Activated naive CD4-positive, alpha-beta T cell treated with anti-CD3 and anti-CD28 coated beads, Interleukin-2, amount 10 ng/mL, durations not matched to agents 7 days and 5 days (primary cell): ENCODE measurements at regions not wholly inside any gene's neighbourhood (a gene's known extent, or its start where the extent isn't known, plus 50 kb on each side); places are given as distances from the start of the nearest gene placed in this dataset.

ENCODE experiments used
- CTCF ChIA-PET: fragments of 350-600 bp; sonication (Branson Sonifier 250); formaldehyde crosslinking; loops from one replicate; lab custom pipeline; 2021; ENCODE audit warnings: antibody characterized with exemption; lab: Charles Lee
- DNase-seq: peaks from one replicate; pipeline ENCODE4 v3.0.0-alpha.2; 2020
- H3K27ac Mint-ChIP-seq: one replicate; pipeline ENCODE4 v1.8.0; 2021; ENCODE audit warnings: mild to moderate bottlenecking, moderate library complexity, mixed read lengths
- H3K27me3 Mint-ChIP-seq: one replicate; pipeline ENCODE4 v1.8.0; 2021; ENCODE audit warnings: mild to moderate bottlenecking, mixed read lengths
- H3K36me3 Mint-ChIP-seq: one replicate; pipeline ENCODE4 v1.8.0; 2021; ENCODE audit warnings: mixed read lengths
- H3K4me1 Mint-ChIP-seq: one replicate; pipeline ENCODE4 v1.8.0; 2021; ENCODE audit warnings: mixed read lengths
- H3K4me3 Mint-ChIP-seq: one replicate; pipeline ENCODE4 v1.8.0; 2021; ENCODE audit warnings: mild to moderate bottlenecking, moderate library complexity, mixed read lengths
- H3K9me3 Mint-ChIP-seq: one replicate; pipeline ENCODE4 v1.8.0; 2021; ENCODE audit warnings: mixed read lengths

GRCh38 chr14:75361751-75362433 is 65.9 kb upstream of the JDP2 start:
- Mint-ChIP-seq H3K4me3 (no peak overlapping the region), H3K27ac (no peak overlapping the region), H3K9me3 (no peaks in the 10 kb centered on the region), H3K27me3 (peaks cover 20% of the 10 kb centered on the region), H3K4me1 (peaks cover 11% of the 10 kb centered on the region), H3K36me3 (no peaks in the 10 kb centered on the region)
- DNase-seq: no peak
- CTCF ChIA-PET: interaction anchor here (1.0 to 1.2 kb wide), 2 partner anchors 11 to 54 kb away, joined by 3 to 4 read pairs; no protein-coding TSS in a partner anchor

- Mint-ChIP-seq H3K4me1 (peaks cover 11% of the 10 kb centered on the region), H3K36me3 (no peaks in the 10 kb centered on the region), H3K9me3 (no peaks in the 10 kb centered on the region), H3K27ac (no peak overlapping the region), H3K4me3 (no peak overlapping the region), H3K27me3 (peaks cover 20% of the 10 kb centered on the region)
- DNase-seq: no peak
- CTCF ChIA-PET: no interaction called here
Measured at GRCh38 chr14:75363130-75363529, 64.7 kb upstream of the JDP2 start.

- Mint-ChIP-seq H3K36me3 (no peaks in the 10 kb centered on the region), H3K27me3 (peaks cover 20% of the 10 kb centered on the region), H3K9me3 (peaks cover under 1% of the 10 kb centered on the region), H3K27ac (peak overlapping the region; percentile 25), H3K4me3 (no peak overlapping the region), H3K4me1 (peaks cover 11% of the 10 kb centered on the region)
- DNase-seq: peak; percentile 37
- CTCF ChIA-PET: interaction anchor here (0.7 to 1.1 kb wide), 2 partner anchors 55 to 90 kb away, joined by 3 read pairs; no protein-coding TSS in a partner anchor
Measured at GRCh38 chr14:75363570-75364227, 64.1 kb upstream of the JDP2 start.

- CTCF ChIA-PET: no interaction called here
- H3K4me3 Mint-ChIP-seq: no peak overlapping the region
- no peaks in the 10 kb centered on the region for H3K36me3 Mint-ChIP-seq
- H3K27ac Mint-ChIP-seq: no peak overlapping the region
- H3K27me3 Mint-ChIP-seq: peaks cover 22% of the 10 kb centered on the region
- DNase-seq: no peak
- H3K9me3 Mint-ChIP-seq: peaks cover 2% of the 10 kb centered on the region
- H3K4me1 Mint-ChIP-seq: peaks cover 11% of the 10 kb centered on the region
Measured at GRCh38 chr14:75365116-75365515, 62.7 kb upstream of the JDP2 start.

- peaks cover 11% of the 10 kb centered on the region for H3K4me1 Mint-ChIP-seq
- H3K27me3 Mint-ChIP-seq: peaks cover 13% of the 10 kb centered on the region
- H3K9me3 Mint-ChIP-seq: peaks cover 2% of the 10 kb centered on the region
- no peak overlapping the region for H3K27ac Mint-ChIP-seq
- CTCF ChIA-PET: no interaction called here
- no peak overlapping the region for H3K4me3 Mint-ChIP-seq
- DNase-seq: no peak
- no peaks in the 10 kb centered on the region for H3K36me3 Mint-ChIP-seq
Measured at GRCh38 chr14:75366963-75367362, 60.9 kb upstream of the JDP2 start.

- Mint-ChIP-seq H3K27ac (no peak overlapping the region), H3K4me3 (no peak overlapping the region), H3K4me1 (peaks cover 9% of the 10 kb centered on the region), H3K27me3 (peaks cover 11% of the 10 kb centered on the region), H3K36me3 (no peaks in the 10 kb centered on the region), H3K9me3 (peaks cover 2% of the 10 kb centered on the region)
- DNase-seq: no peak
- CTCF ChIA-PET: no interaction called here
Measured at GRCh38 chr14:75368333-75368732, 59.5 kb upstream of the JDP2 start.

- Mint-ChIP-seq H3K27ac (no peak overlapping the region), H3K9me3 (peaks cover 2% of the 10 kb centered on the region), H3K36me3 (no peaks in the 10 kb centered on the region), H3K4me1 (no peaks in the 10 kb centered on the region), H3K4me3 (no peak overlapping the region), H3K27me3 (peaks cover 7% of the 10 kb centered on the region)
- CTCF ChIA-PET: interaction anchor here (1.3 kb wide), 1 partner anchor 84 kb away, joined by 3 read pairs; no protein-coding TSS in a partner anchor
- no peak for DNase-seq
Measured at GRCh38 chr14:75369506-75369905, 58.3 kb upstream of the JDP2 start.

GRCh38 chr14:75370416-75371205 is 57.2 kb upstream of the JDP2 start:
- Mint-ChIP-seq H3K9me3 (peaks cover 2% of the 10 kb centered on the region), H3K4me3 (no peak overlapping the region), H3K27me3 (peaks cover 7% of the 10 kb centered on the region), H3K27ac (no peak overlapping the region), H3K4me1 (no peaks in the 10 kb centered on the region), H3K36me3 (no peaks in the 10 kb centered on the region)
- CTCF ChIA-PET: interaction anchor here (1.3 kb wide), 1 partner anchor 83 kb away, joined by 3 read pairs; no protein-coding TSS in a partner anchor
- no peak for DNase-seq

GRCh38 chr14:75371297-75371696 is 56.5 kb upstream of the JDP2 start:
- CTCF ChIA-PET: no interaction called here
- Mint-ChIP-seq H3K4me3 (no peak overlapping the region), H3K27me3 (peaks cover 10% of the 10 kb centered on the region), H3K4me1 (no peaks in the 10 kb centered on the region), H3K27ac (no peak overlapping the region), H3K36me3 (no peaks in the 10 kb centered on the region), H3K9me3 (peaks cover 2% of the 10 kb centered on the region)
- no peak for DNase-seq

- Mint-ChIP-seq H3K27ac (no peak overlapping the region), H3K4me1 (no peaks in the 10 kb centered on the region), H3K27me3 (peaks cover 15% of the 10 kb centered on the region), H3K36me3 (no peaks in the 10 kb centered on the region), H3K9me3 (peaks cover 2% of the 10 kb centered on the region), H3K4me3 (no peak overlapping the region)
- no peak for DNase-seq
- CTCF ChIA-PET: no interaction called here
Measured at GRCh38 chr14:75372260-75372659, 55.6 kb upstream of the JDP2 start.

GRCh38 chr14:75373133-75373532 is 54.7 kb upstream of the JDP2 start:
- CTCF ChIA-PET: no interaction called here
- no peak overlapping the region for H3K27ac Mint-ChIP-seq

GRCh38 chr14:75373616-75374015 is 54.2 kb upstream of the JDP2 start:
- Mint-ChIP-seq H3K4me3 (no peak overlapping the region), H3K9me3 (peaks cover 2% of the 10 kb centered on the region), H3K4me1 (no peaks in the 10 kb centered on the region), H3K27me3 (peaks cover 15% of the 10 kb centered on the region), H3K27ac (no peak overlapping the region), H3K36me3 (no peaks in the 10 kb centered on the region)
- DNase-seq: no peak
- CTCF ChIA-PET: no interaction called here

More at GRCh38 chr14:75373133-75373532, 54.7 kb upstream of the JDP2 start:
- Mint-ChIP-seq H3K4me3 (no peak overlapping the region), H3K27me3 (peaks cover 15% of the 10 kb centered on the region), H3K36me3 (no peaks in the 10 kb centered on the region), H3K4me1 (no peaks in the 10 kb centered on the region), H3K9me3 (peaks cover 2% of the 10 kb centered on the region)
- DNase-seq: no peak

GRCh38 chr14:75374911-75375310 is 52.9 kb upstream of the JDP2 start:
- Mint-ChIP-seq H3K36me3 (no peaks in the 10 kb centered on the region), H3K4me1 (no peaks in the 10 kb centered on the region), H3K27ac (no peak overlapping the region), H3K9me3 (no peaks in the 10 kb centered on the region), H3K4me3 (no peak overlapping the region), H3K27me3 (peaks cover 15% of the 10 kb centered on the region)
- CTCF ChIA-PET: no interaction called here
- DNase-seq: no peak

- Mint-ChIP-seq H3K4me1 (no peaks in the 10 kb centered on the region), H3K4me3 (no peak overlapping the region), H3K36me3 (no peaks in the 10 kb centered on the region), H3K27me3 (peaks cover 16% of the 10 kb centered on the region), H3K9me3 (no peaks in the 10 kb centered on the region), H3K27ac (no peak overlapping the region)
- DNase-seq: no peak
- CTCF ChIA-PET: no interaction called here
Measured at GRCh38 chr14:75375983-75376382, 51.8 kb upstream of the JDP2 start.
